Upper lobe of left lung (tissue), 6 donors: ENCODE measurements at regions not wholly inside any gene's neighbourhood (a gene's known extent, or its start where the extent isn't known, plus 50 kb on each side); places are given as distances from the start of the nearest gene placed in this dataset.

Source experiments
- ATAC-seq, 2 donors: fragments of 200-7000 bp; cut with Tn5 transposase; one replicate each; pipeline ENCODE4 v1.9.1; 2022; ENCODE audit warnings: mild to moderate bottlenecking in 2 of 2, moderate library complexity in 2 of 2; ENCODE audit not compliant: low FRiP score in 2 of 2
- DNase-seq, 2 donors: peaks; one replicate each; pipeline ENCODE4 v3.0.0-alpha.2; 2019 to 2020
- H3K27ac ChIP-seq, 4 donors: fragments of 200-600 bp; sonication (generic); one replicate each; pipeline ENCODE4 v1.5.1; 2016 to 2019
- H3K27me3 ChIP-seq, 4 donors: fragments of 200-600 bp; sonication (generic); one replicate each; pipeline ENCODE4 v1.5.1; 2017 to 2019
- H3K36me3 ChIP-seq, 4 donors: fragments of 200-600 bp; sonication (generic); one replicate each; pipeline ENCODE4 v1.5.1; 2016 to 2019
- H3K4me1 ChIP-seq, 4 donors: fragments of 200-600 bp; sonication (generic); one replicate each; pipeline ENCODE4 v1.5.1; 2018 to 2019
- H3K4me3 ChIP-seq, 4 donors: fragments of 200-600 bp; sonication (generic); one replicate each; pipeline ENCODE4 v1.5.1; 2017 to 2019; ENCODE audit warnings: mild to moderate bottlenecking in 2 of 4, moderate library complexity in 1 of 4
- H3K9me3 ChIP-seq, 4 donors: fragments of 200-600 bp; sonication (generic); one replicate each; pipeline ENCODE4 v1.5.1; 2018 to 2019
- CTCF ChIP-seq, 6 experiments: fragments of 450-650 bp in 4 of 6; fragments of 200-600 bp in 2 of 6; sonication (generic) in 2 of 6; IDR thresholded peaks; one replicate each; pipeline ENCODE4 v1.5.1; 2016 to 2019; ENCODE audit warnings: antibody characterized with exemption in 6 of 6
- EP300 ChIP-seq, 4 donors: sonication (generic); formaldehyde crosslinking; IDR thresholded peaks; one replicate each; pipeline ENCODE4 v1.5.1; 2017; ENCODE audit warnings: antibody characterized with exemption in 4 of 4, control low read depth in 2 of 4
- POLR2A ChIP-seq, 4 donors: fragments of 450-650 bp; IDR thresholded peaks; one replicate each; pipeline ENCODE4 v1.5.1; 2016 to 2017; ENCODE audit warnings: antibody characterized with exemption in 4 of 4, mild to moderate bottlenecking in 2 of 4
- POLR2AphosphoS5 ChIP-seq, 2 donors: sonication (generic); formaldehyde crosslinking; IDR thresholded peaks; one replicate each; pipeline ENCODE4 v1.5.1; 2017; ENCODE audit warnings: antibody characterized with exemption in 2 of 2
- WGBS, 2 donors: methylation state at CpG; one replicate each; pipeline ENCODE4 v1.1.5; 2017 to 2018; 5-methylcytosine and 5-hydroxymethylcytosine counted together
- donor health status: DM: no; HTN: no; CAD: no; lungs with moderate emphysema.
- donor health status: DM: no; HTN: yes; CAD: no; lungs with severe emphysema.

GRCh38 chr2:30074023-30074422, 72.8 kb upstream of the YPEL5 start:
- Histone ChIP-seq H3K27ac (no peak overlapping the region), H3K4me3 (no peak overlapping the region), H3K36me3 (no peaks in the 10 kb centered on the region), H3K9me3 (no peaks in the 10 kb centered on the region), H3K27me3 (no peaks in the 10 kb centered on the region), H3K4me1 (no peaks in the 10 kb centered on the region)
- DNase-seq: no peak
- TF ChIP-seq EP300 (IDR thresholded peaks at IDR 0.05) (no peak), POLR2AphosphoS5 (IDR thresholded peaks at IDR 0.05) (no peak)
- whole genome bisulfite sequencing, 2 donors: 64 to 90% methylated on average over 4 to 6 of the region's 6 CpGs
- ATAC-seq: no peak

- H3K9me3 ChIP-seq: no peaks in the 10 kb centered on the region
- 0 to 64% methylated on average over 1 of the region's 1 CpG for WGBS, 2 donors
- TF ChIP-seq CTCF (IDR thresholded peaks at IDR 0.05) (no peak), EP300 (IDR thresholded peaks at IDR 0.05) (no peak), POLR2AphosphoS5 (IDR thresholded peaks at IDR 0.05) (no peak), POLR2A (IDR thresholded peaks at IDR 0.05) (no peak)
- ATAC-seq (no peak), DNase-seq (no peak)
- no peak overlapping the region for H3K4me3 ChIP-seq
- H3K36me3 ChIP-seq: no peaks in the 10 kb centered on the region
- no peak overlapping the region for H3K27ac ChIP-seq
- no peaks in the 10 kb centered on the region for H3K4me1 ChIP-seq
- no peaks in the 10 kb centered on the region for H3K27me3 ChIP-seq
Observed at GRCh38 chr2:30078521-30078920, 68.3 kb upstream of the YPEL5 start.

GRCh38 chr2:30084915-30085314, 61.9 kb upstream of the YPEL5 start:
- H3K9me3 ChIP-seq: no peaks in the 10 kb centered on the region
- no peak for ATAC-seq
- no peaks in the 10 kb centered on the region for H3K4me1 ChIP-seq
- DNase-seq: no peak
- no peaks in the 10 kb centered on the region for H3K36me3 ChIP-seq
- no peak overlapping the region for H3K27ac ChIP-seq
- no peak for TF ChIP-seq EP300 (IDR thresholded peaks at IDR 0.05)
- TF ChIP-seq POLR2AphosphoS5 (IDR thresholded peaks at IDR 0.05): no peak
- TF ChIP-seq POLR2A (IDR thresholded peaks at IDR 0.05): no peak
- TF ChIP-seq CTCF (IDR thresholded peaks at IDR 0.05): no peak
- H3K27me3 ChIP-seq: no peaks in the 10 kb centered on the region
- no peak overlapping the region for H3K4me3 ChIP-seq
- 75 to 80% methylated on average over 4 of the region's 4 CpGs for WGBS, 2 donors

- no peaks in the 10 kb centered on the region for H3K4me1 ChIP-seq
Observed at GRCh38 chr2:30089171-30089570, 57.6 kb upstream of the YPEL5 start.

GRCh38 chr2:30095402-30095801, 51.4 kb upstream of the YPEL5 start:
- Histone ChIP-seq H3K4me1 (no peaks in the 10 kb centered on the region), H3K27ac (no peak overlapping the region), H3K4me3 (no peak overlapping the region), H3K27me3 (no peaks in the 10 kb centered on the region), H3K36me3 (no peaks in the 10 kb centered on the region), H3K9me3 (no peaks in the 10 kb centered on the region)
- TF ChIP-seq EP300 (IDR thresholded peaks at IDR 0.05) (no peak), CTCF (IDR thresholded peaks at IDR 0.05) (no peak), POLR2A (IDR thresholded peaks at IDR 0.05) (no peak), POLR2AphosphoS5 (IDR thresholded peaks at IDR 0.05) (no peak)
- ATAC-seq (no peak), DNase-seq (no peak)
- WGBS, 2 donors: 87 to 92% methylated on average over 7 of the region's 7 CpGs

More at GRCh38 chr2:30089171-30089570, 57.6 kb upstream of the YPEL5 start:
- no peak overlapping the region for H3K4me3 ChIP-seq
- no peaks in the 10 kb centered on the region for H3K36me3 ChIP-seq
- no peak for TF ChIP-seq EP300 (IDR thresholded peaks at IDR 0.05)
- TF ChIP-seq POLR2AphosphoS5 (IDR thresholded peaks at IDR 0.05): no peak
- TF ChIP-seq POLR2A (IDR thresholded peaks at IDR 0.05): no peak
- no peak for DNase-seq
- no peak for ATAC-seq
- H3K27ac ChIP-seq: no peak overlapping the region
- no peaks in the 10 kb centered on the region for H3K27me3 ChIP-seq
- no peaks in the 10 kb centered on the region for H3K9me3 ChIP-seq

- Histone ChIP-seq H3K4me3 (no peak overlapping the region), H3K27me3 (no peaks in the 10 kb centered on the region), H3K9me3 (no peaks in the 10 kb centered on the region), H3K36me3 (no peaks in the 10 kb centered on the region), H3K27ac (no peak overlapping the region), H3K4me1 (no peaks in the 10 kb centered on the region)
- DNase-seq (no peak), ATAC-seq (no peak)
- TF ChIP-seq POLR2A (IDR thresholded peaks at IDR 0.05) (no peak), POLR2AphosphoS5 (IDR thresholded peaks at IDR 0.05) (no peak), CTCF (IDR thresholded peaks at IDR 0.05) (no peak), EP300 (IDR thresholded peaks at IDR 0.05) (no peak)
- WGBS, 2 donors: 51 to 62% methylated on average over 4 of the region's 4 CpGs
Observed at GRCh38 chr2:30096451-30096850, 50.4 kb upstream of the YPEL5 start.
